Vagina (tissue), 2 donors: ENCODE measurements at regions not wholly inside any gene's neighbourhood (a gene's known extent, or its start where the extent isn't known, plus 50 kb on each side); places are given as distances from the start of the nearest gene placed in this dataset.

Source experiments
- CTCF ChIP-seq, 3 experiments: fragments of 450-650 bp in 2 of 3; fragments of 200-600 bp in 1 of 3; sonication (generic) in 1 of 3; IDR thresholded peaks; one replicate each; pipeline ENCODE4 v1.5.1; 2017 to 2019; ENCODE audit warnings: antibody characterized with exemption in 3 of 3, mild to moderate bottlenecking in 2 of 3, moderate library complexity in 2 of 3
- POLR2A ChIP-seq, 2 donors: fragments of 450-650 bp; IDR thresholded peaks; one replicate each; pipeline ENCODE4 v1.6.1; 2017; ENCODE audit warnings: antibody characterized with exemption in 2 of 2, mild to moderate bottlenecking in 2 of 2, moderate library complexity in 2 of 2
- POLR2AphosphoS5 ChIP-seq, 2 donors: sonication (generic); formaldehyde crosslinking; IDR thresholded peaks; one replicate each; pipeline ENCODE4 v1.9.0; 2017; ENCODE audit warnings: antibody characterized with exemption in 2 of 2, mild to moderate bottlenecking in 2 of 2, low read depth in 1 of 2; ENCODE audit not compliant: insufficient read depth in 1 of 2

GRCh38 chr4:20614816-20615215 lies 85.4 kb upstream of the PACRGL start:
- TF ChIP-seq POLR2A (IDR thresholded peaks at IDR 0.05) (no peak), CTCF (IDR thresholded peaks at IDR 0.05) (no peak), POLR2AphosphoS5 (IDR thresholded peaks at IDR 0.05; ENCODE audit: insufficient read depth in 1 of 2, low read depth in 1 of 2) (no peak)
